Body of pancreas (tissue), 4 donors: ENCODE measurements at regions not wholly inside any gene's neighbourhood (a gene's known extent, or its start where the extent isn't known, plus 50 kb on each side); places are given as distances from the start of the nearest gene placed in this dataset.

Experiments used
- CTCF ChIP-seq, 7 experiments: fragments of 450-650 bp in 4 of 7; fragments of 200-600 bp in 3 of 7; sonication (generic) in 3 of 7; IDR thresholded peaks; one replicate each; pipeline ENCODE4 v1.5.1; 2016 to 2019; ENCODE audit warnings: antibody characterized with exemption in 7 of 7
- POLR2A ChIP-seq, 3 donors: fragments of 450-650 bp; IDR thresholded peaks; one replicate each; pipeline ENCODE4 v1.6.1; 2016; ENCODE audit warnings: antibody characterized with exemption in 3 of 3, mild to moderate bottlenecking in 2 of 3

GRCh38 chrX:125382889-125383288 lies 63.2 kb downstream of the TEX13C start:
- TF ChIP-seq CTCF (IDR thresholded peaks at IDR 0.05): no peak
- TF ChIP-seq POLR2A (IDR thresholded peaks at IDR 0.05): no peak
